Spleen (tissue), 11 donors: ENCODE measurements at regions not wholly inside any gene's neighbourhood (a gene's known extent, or its start where the extent isn't known, plus 50 kb on each side); places are given as distances from the start of the nearest gene placed in this dataset.

Experiments
- DNase-seq: peaks from one replicate; pipeline ENCODE4 v3.0.0-alpha.2; 2020
- H3K27ac ChIP-seq, 8 donors: fragments of 200-600 bp; sonication (generic) in 7 of 8; 1 replicate in 4 of 8; 2 replicates in 4 of 8; pipeline versions ENCODE4 v1.5.0 to v1.8.0; 2016 to 2021; ENCODE audit warnings: inconsistent platforms in 4 of 8, mild to moderate bottlenecking in 4 of 8, moderate library complexity in 1 of 8
- H3K27me3 ChIP-seq, 7 donors: fragments of 200-600 bp; sonication (generic) in 6 of 7; replicated peaks in 1 of 7; 1 replicate in 4 of 7; 2 replicates in 3 of 7; pipeline versions ENCODE4 v1.5.0 to v1.8.0; 2016 to 2021; ENCODE audit warnings: inconsistent platforms in 3 of 7, mild to moderate bottlenecking in 1 of 7
- H3K36me3 ChIP-seq, 6 donors: fragments of 200-600 bp; sonication (generic) in 5 of 6; 1 replicate in 4 of 6; 2 replicates in 2 of 6; pipeline versions ENCODE4 v1.5.0 to v1.8.0; 2016 to 2021; ENCODE audit warnings: inconsistent platforms in 2 of 6
- H3K4me1 ChIP-seq, 6 donors: fragments of 200-600 bp; sonication (generic) in 5 of 6; 1 replicate in 3 of 6; 2 replicates in 3 of 6; pipeline versions ENCODE4 v1.5.0 to v1.8.0; 2016 to 2021; ENCODE audit warnings: inconsistent platforms in 3 of 6
- H3K4me3 ChIP-seq, 8 donors: fragments of 200-600 bp; sonication (generic) in 7 of 8; 1 replicate in 4 of 8; 2 replicates in 4 of 8; pipeline versions ENCODE4 v1.5.0 to v1.8.0; 2016 to 2021; ENCODE audit warnings: inconsistent platforms in 4 of 8, mild to moderate bottlenecking in 4 of 8, moderate library complexity in 2 of 8
- H3K9me3 ChIP-seq, 8 donors: fragments of 200-600 bp; sonication (generic) in 7 of 8; 1 replicate in 4 of 8; 2 replicates in 4 of 8; pipeline versions ENCODE4 v1.5.0 to v1.8.0; 2016 to 2021; ENCODE audit warnings: inconsistent platforms in 4 of 8
- CTCF ChIP-seq, 11 experiments: fragments of 200-600 bp in 7 of 11; fragments of 450-650 bp in 4 of 11; sonication (generic) in 4 of 11; IDR thresholded peaks in 8 of 11; conservative IDR thresholded peaks in 3 of 11; 1 replicate in 7 of 11; 2 replicates in 4 of 11; pipeline versions ENCODE4 v1.4.0 to v1.8.0; 2016 to 2021; ENCODE audit warnings: antibody characterized with exemption in 11 of 11, inconsistent platforms in 4 of 11, mild to moderate bottlenecking in 1 of 11
- POLR2A ChIP-seq, 3 donors: fragments of 450-650 bp; IDR thresholded peaks; one replicate each; pipeline ENCODE4 v1.5.1; 2017; ENCODE audit warnings: antibody characterized with exemption in 3 of 3, mild to moderate bottlenecking in 1 of 3
- POLR2AphosphoS5 ChIP-seq, 3 donors: sonication (generic); formaldehyde crosslinking; IDR thresholded peaks; one replicate each; pipeline ENCODE4 v1.5.1; 2017; ENCODE audit warnings: antibody characterized with exemption in 3 of 3
- WGBS, 5 donors: extraction: QIAGEN DNeasy Blood & Tissue Kit in 3 of 5; methylation state at CpG; one replicate each; pipeline versions ENCODE4 v1.1.5 to v1.1.7; 2013 to 2018; 5-methylcytosine and 5-hydroxymethylcytosine counted together
- intact Hi-C: fragments of 100-400 bp; cut with DNase I; formaldehyde crosslinking; loops from one replicate; pipeline ENCODE4 v1.15.0; 2023; ENCODE audit warnings: low total_unique reads
- donor health status: healthy with polysubstance abuse.
- donor health status: DM: no; HTN: no; CAD: no; lungs with moderate emphysema.
- donor health status: DM: no; HTN: no; CAD: no.
- donor health status: Bipolar disorder and iron deficiency.
- donor health status: healthy.
- donor health status: DM: no; HTN: no; CAD: no.
- donor health status: DM: yes; HTN: yes; CAD: no.

GRCh38 chr12:115801871-115802270 is 475.6 kb downstream of the MED13L start:
- Histone ChIP-seq H3K9me3 (peaks cover 0 to 2% (median 0%) of the 10 kb centered on the region in 8 donors), H3K4me1 (no peaks in the 10 kb centered on the region), H3K36me3 (no peaks in the 10 kb centered on the region), H3K4me3 (no peak overlapping the region), H3K27ac (no peak overlapping the region), H3K27me3 (peaks cover 0 to 5% (median 0%) of the 10 kb centered on the region in 7 donors)
- intact Hi-C loops: no loop called here
- DNase-seq: no peak
- TF ChIP-seq POLR2AphosphoS5 (IDR thresholded peaks at IDR 0.05) (no peak), CTCF (IDR thresholded peaks at IDR 0.05 in 8 of 11, conservative IDR thresholded peaks at IDR 0.05 in 3 of 11) (no peak), POLR2A (IDR thresholded peaks at IDR 0.05) (no peak)
- WGBS, 5 donors: 52 to 59% (median 56%) methylated on average over 3 of the region's 3 CpGs

- H3K4me3 ChIP-seq: no peak overlapping the region
- H3K27me3 ChIP-seq: peaks cover 0 to 7% (median 0%) of the 10 kb centered on the region in 7 donors
- H3K27ac ChIP-seq: no peak overlapping the region
- DNase-seq: no peak
- peaks cover 0 to 2% (median 0%) of the 10 kb centered on the region in 8 donors for H3K9me3 ChIP-seq
- intact Hi-C loops: no loop called here
- TF ChIP-seq CTCF (IDR thresholded peaks at IDR 0.05 in 8 of 11, conservative IDR thresholded peaks at IDR 0.05 in 3 of 11): no peak
- no peak for TF ChIP-seq POLR2AphosphoS5 (IDR thresholded peaks at IDR 0.05)
- TF ChIP-seq POLR2A (IDR thresholded peaks at IDR 0.05): no peak
- H3K4me1 ChIP-seq: no peaks in the 10 kb centered on the region
- no peaks in the 10 kb centered on the region for H3K36me3 ChIP-seq
- 86 to 92% (median 90%) methylated on average over 3 to 4 of the region's 4 CpGs for WGBS, 5 donors
Observed at GRCh38 chr12:115799610-115800009, 477.9 kb downstream of the MED13L start.

DNA sequence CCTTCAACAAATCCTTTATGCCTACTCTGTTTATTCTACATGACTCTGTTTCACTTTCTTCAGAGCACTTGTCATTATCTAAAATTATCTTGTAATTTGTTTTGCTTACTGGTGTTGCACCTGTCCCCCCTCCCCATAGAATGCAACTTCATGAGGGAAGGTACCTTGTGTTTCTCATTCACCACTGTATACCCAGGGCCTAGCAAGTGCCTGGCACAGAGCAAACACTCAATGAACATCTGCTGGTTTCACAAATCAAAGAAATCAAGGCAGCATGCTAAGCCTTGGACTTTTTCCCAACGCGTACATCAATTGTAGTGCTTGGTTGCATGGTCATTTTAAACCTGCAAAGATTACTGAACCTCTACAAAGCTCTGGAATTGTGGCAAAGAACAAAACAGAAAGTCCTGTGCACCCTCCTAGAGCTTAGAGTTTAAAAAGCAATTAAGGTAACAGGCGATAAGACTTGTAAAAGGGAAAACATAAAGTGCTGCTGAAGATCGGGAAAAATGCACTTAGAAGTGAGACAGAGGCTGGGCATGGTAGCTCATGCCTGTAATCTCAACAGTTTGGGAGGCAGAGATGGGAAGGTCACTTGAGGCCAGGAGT is 479.1 kb downstream of the MED13L start:
- Histone ChIP-seq H3K9me3 (peaks cover 0 to 2% (median 0%) of the 10 kb centered on the region in 8 donors), H3K4me1 (no peaks in the 10 kb centered on the region), H3K27ac (no peak overlapping the region), H3K27me3 (peaks cover 0 to 7% (median 0%) of the 10 kb centered on the region in 7 donors), H3K4me3 (no peak overlapping the region), H3K36me3 (no peaks in the 10 kb centered on the region)
- TF ChIP-seq POLR2A (IDR thresholded peaks at IDR 0.05) (no peak), CTCF (IDR thresholded peaks at IDR 0.05 in 8 of 11, conservative IDR thresholded peaks at IDR 0.05 in 3 of 11) (no peak), POLR2AphosphoS5 (IDR thresholded peaks at IDR 0.05) (no peak)
- intact Hi-C loops: no loop called here
- WGBS, 5 donors: 80 to 93% (median 90%) methylated on average over 4 of the region's 4 CpGs
- no peak for DNase-seq

DNA sequence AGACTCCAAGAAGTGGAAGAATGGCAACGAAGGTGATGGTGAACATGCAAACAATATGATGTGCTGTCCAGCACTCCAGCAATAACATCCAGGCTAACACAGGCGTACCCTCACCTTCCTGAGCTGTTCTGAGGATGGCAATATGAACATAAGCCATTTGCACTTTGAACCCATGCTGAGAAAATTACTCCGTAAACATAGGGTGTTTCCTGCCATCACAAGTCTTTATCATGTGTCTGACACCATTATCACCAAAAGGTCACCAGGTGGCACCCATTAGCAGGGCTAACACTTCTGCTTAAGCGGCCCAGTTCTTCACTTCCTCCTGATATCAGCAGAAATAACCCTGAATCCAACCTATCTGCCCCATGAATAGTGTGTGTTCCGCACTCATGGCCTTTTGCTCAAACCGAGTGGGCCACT is 482.8 kb downstream of the MED13L start:
- WGBS, 5 donors: 64 to 81% (median 71%) methylated on average over 6 of the region's 6 CpGs
- H3K9me3 ChIP-seq: no peaks in the 10 kb centered on the region
- intact Hi-C loops: no loop called here
- H3K27me3 ChIP-seq: peaks cover 0 to 16% (median 0%) of the 10 kb centered on the region in 7 donors
- no peak for TF ChIP-seq CTCF (IDR thresholded peaks at IDR 0.05 in 8 of 11, conservative IDR thresholded peaks at IDR 0.05 in 3 of 11)
- TF ChIP-seq POLR2AphosphoS5 (IDR thresholded peaks at IDR 0.05): no peak
- no peak for TF ChIP-seq POLR2A (IDR thresholded peaks at IDR 0.05)
- H3K27ac ChIP-seq: no peak overlapping the region
- no peaks in the 10 kb centered on the region for H3K4me1 ChIP-seq
- H3K36me3 ChIP-seq: no peaks in the 10 kb centered on the region
- H3K4me3 ChIP-seq: no peak overlapping the region
- DNase-seq: no peak
